HAP-1 (cell line): ENCODE measurements at regions not wholly inside any gene's neighbourhood (a gene's known extent, or its start where the extent isn't known, plus 50 kb on each side); places are given as distances from the start of the nearest gene placed in this dataset.
"Not testable (repeated sequence)": the region's sequence is repeated elsewhere in the genome, so short reads cannot be mapped to it uniquely, and the experiment has no call there.

Experiments used
- DNase-seq, 2 experiments: peaks; one replicate each; pipeline ENCODE4 v3.0.0-alpha.2; 2016 to 2020; ENCODE audit warnings: low spot score in 2 of 2
- H3K27me3 ChIP-seq: fragments of 250-450 bp; sonication (Bioruptor Pico); 2 replicates; pipeline ENCODE4 v1.5.1; 2020; ENCODE audit warnings: low read depth, mild to moderate bottlenecking, moderate library complexity
- H3K36me3 ChIP-seq: fragments of 250-450 bp; sonication (Bioruptor Pico); replicated peaks from 2 replicates; pipeline ENCODE4 v1.5.1; 2020; ENCODE audit warnings: mild to moderate bottlenecking
- H3K4me1 ChIP-seq: fragments of 250-450 bp; sonication (Bioruptor Pico); 2 replicates; pipeline ENCODE4 v1.5.1; 2020; ENCODE audit warnings: mild to moderate bottlenecking
- H3K4me3 ChIP-seq: fragments of 250-450 bp; sonication (Bioruptor Pico); 2 replicates; pipeline ENCODE4 v1.5.1; 2020; ENCODE audit warnings: mild to moderate bottlenecking, moderate library complexity
- H3K9me3 ChIP-seq: fragments of 250-450 bp; sonication (Bioruptor Pico); 2 replicates; pipeline ENCODE4 v1.5.1; 2020; ENCODE audit warnings: mild to moderate bottlenecking, moderate library complexity
- in situ Hi-C: fragments of 300-500 bp; cut with MboI; formaldehyde crosslinking; loops from 3 replicates; pipeline ENCODE4 v1.14.3; 2020; ENCODE audit warnings: low sequenced_read_pairs, inconsistent platforms, mixed read lengths

- H3K4me1 ChIP-seq: peaks cover 36% of the 10 kb centered on the region
- in situ Hi-C loops: no loop called here
These were observed 49.7 kb downstream of the SIPA1L2 start for GRCh38 chr1:232579958-232580941.

GRCh38 chr1:232579466-232579865 is 50.5 kb downstream of the SIPA1L2 start:
- no peaks in the 10 kb centered on the region for H3K36me3 ChIP-seq
- no peaks in the 10 kb centered on the region for H3K9me3 ChIP-seq
- H3K4me1 ChIP-seq: peaks cover 36% of the 10 kb centered on the region
- in situ Hi-C loops: no loop called here
- DNase-seq: no peak
- H3K4me3 ChIP-seq: no peak overlapping the region
- H3K27me3 ChIP-seq: no peaks in the 10 kb centered on the region

More at GRCh38 chr1:232579958-232580941, 49.7 kb downstream of the SIPA1L2 start:
- Histone ChIP-seq H3K4me3 (no peak overlapping the region), H3K27me3 (no peaks in the 10 kb centered on the region), H3K36me3 (no peaks in the 10 kb centered on the region), H3K9me3 (no peaks in the 10 kb centered on the region)
- peak; percentile 26 to 80 for DNase-seq

- no peak overlapping the region for H3K4me3 ChIP-seq
- peak in 1 of 2 experiments; percentile 62 for DNase-seq
- peaks cover 36% of the 10 kb centered on the region for H3K4me1 ChIP-seq
- H3K36me3 ChIP-seq: no peaks in the 10 kb centered on the region
- no peaks in the 10 kb centered on the region for H3K27me3 ChIP-seq
- in situ Hi-C loops: no loop called here
- no peaks in the 10 kb centered on the region for H3K9me3 ChIP-seq
These were observed 51.2 kb downstream of the SIPA1L2 start for GRCh38 chr1:232578651-232579195.

GRCh38 chr1:232577772-232578171 is 52.2 kb downstream of the SIPA1L2 start:
- H3K27me3 ChIP-seq: no peaks in the 10 kb centered on the region
- H3K4me1 ChIP-seq: peaks cover 36% of the 10 kb centered on the region
- no peak for DNase-seq
- no peak overlapping the region for H3K4me3 ChIP-seq
- no peaks in the 10 kb centered on the region for H3K36me3 ChIP-seq
- in situ Hi-C loops: no loop called here
- no peaks in the 10 kb centered on the region for H3K9me3 ChIP-seq

DNA sequence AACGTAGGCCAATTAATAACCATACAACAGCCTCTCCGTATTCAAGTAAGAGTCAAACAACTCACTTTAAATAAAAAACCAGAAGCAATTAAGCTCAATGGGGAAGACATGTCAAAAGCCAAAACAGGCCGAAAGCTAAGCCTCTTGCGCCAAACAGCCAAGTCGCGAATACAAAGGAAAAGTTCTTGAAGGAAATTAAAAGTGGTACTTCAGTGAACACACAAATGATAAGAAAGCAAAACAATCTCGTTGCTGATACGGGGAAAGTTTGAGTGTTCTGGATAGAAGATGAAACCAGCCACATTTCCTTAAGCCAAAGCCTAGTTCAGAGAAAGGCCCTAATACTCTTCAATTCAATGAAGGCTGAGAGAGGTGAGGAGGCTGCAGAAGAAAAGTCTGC is 53.4 kb downstream of the SIPA1L2 start:
- Histone ChIP-seq H3K4me3 (no peak overlapping the region), H3K9me3 (no peaks in the 10 kb centered on the region), H3K27me3 (no peaks in the 10 kb centered on the region), H3K36me3 (no peaks in the 10 kb centered on the region), H3K4me1 (peaks cover 36% of the 10 kb centered on the region)
- in situ Hi-C loops: no loop called here
- DNase-seq: no peak

DNA sequence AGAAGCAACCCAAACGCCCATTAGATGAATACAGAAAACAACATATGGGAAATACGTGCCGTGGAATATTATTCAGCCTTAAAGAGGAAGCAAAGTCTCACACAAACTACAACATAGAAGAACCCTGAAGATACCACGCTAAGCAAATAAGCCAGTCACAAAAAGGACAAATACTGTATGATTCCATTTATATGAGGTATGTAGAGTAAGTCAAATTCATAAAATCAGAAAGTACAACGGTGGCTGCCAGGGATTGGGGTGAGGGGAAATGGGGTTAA is 54.2 kb downstream of the SIPA1L2 start:
- no peak for DNase-seq
- Histone ChIP-seq H3K9me3 (no peaks in the 10 kb centered on the region), H3K4me3 (no peak overlapping the region), H3K4me1 (peaks cover 34% of the 10 kb centered on the region), H3K27me3 (no peaks in the 10 kb centered on the region), H3K36me3 (no peaks in the 10 kb centered on the region)
- in situ Hi-C loops: no loop called here

GRCh38 chr1:232574889-232575762 is 54.8 kb downstream of the SIPA1L2 start:
- Histone ChIP-seq H3K36me3 (no peaks in the 10 kb centered on the region), H3K27me3 (no peaks in the 10 kb centered on the region), H3K4me3 (no peak overlapping the region), H3K4me1 (peaks cover 35% of the 10 kb centered on the region), H3K9me3 (no peaks in the 10 kb centered on the region)
- no peak for DNase-seq
- in situ Hi-C loops: no loop called here

DNA sequence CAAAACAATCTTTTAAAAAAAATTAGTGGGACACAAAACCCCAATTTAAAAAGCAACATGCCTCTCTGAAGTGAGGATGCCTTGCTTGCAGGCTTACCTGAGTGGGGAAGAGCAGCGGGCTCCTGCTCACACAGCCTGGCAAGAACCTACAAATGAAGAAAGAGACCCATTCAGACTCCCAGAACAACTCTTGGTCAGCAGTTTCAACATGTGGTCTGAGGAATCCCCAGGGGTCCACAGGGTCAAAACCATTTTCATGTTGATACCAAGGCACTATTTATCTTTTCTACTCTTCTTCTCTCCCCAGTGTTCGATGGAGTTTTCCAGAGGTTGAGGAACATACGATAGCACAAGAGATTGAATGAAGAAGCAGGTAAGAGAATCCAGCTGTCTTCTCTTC is 55.9 kb downstream of the SIPA1L2 start:
- H3K9me3 ChIP-seq: no peaks in the 10 kb centered on the region
- DNase-seq: no peak
- H3K27me3 ChIP-seq: no peaks in the 10 kb centered on the region
- H3K4me3 ChIP-seq: no peak overlapping the region
- no peaks in the 10 kb centered on the region for H3K36me3 ChIP-seq
- in situ Hi-C loops: no loop called here
- H3K4me1 ChIP-seq: peaks cover 33% of the 10 kb centered on the region

GRCh38 chr1:232571523-232571922 is 58.4 kb downstream of the SIPA1L2 start:
- in situ Hi-C loops: no loop called here
- Histone ChIP-seq H3K4me3 (no peak overlapping the region), H3K27me3 (no peaks in the 10 kb centered on the region), H3K9me3 (no peaks in the 10 kb centered on the region), H3K4me1 (peaks cover 34% of the 10 kb centered on the region), H3K36me3 (no peaks in the 10 kb centered on the region)
- peak in 1 of 2 experiments; percentile 47 for DNase-seq

GRCh38 chr1:232570007-232570406 is 59.9 kb downstream of the SIPA1L2 start:
- Histone ChIP-seq H3K9me3 (no peaks in the 10 kb centered on the region), H3K27me3 (no peaks in the 10 kb centered on the region), H3K36me3 (no peaks in the 10 kb centered on the region), H3K4me3 (no peak overlapping the region), H3K4me1 (peaks cover 48% of the 10 kb centered on the region)
- in situ Hi-C loops: no loop called here
- peak in 1 of 2 experiments; percentile 65 for DNase-seq

GRCh38 chr1:232569554-232569921 is 60.4 kb downstream of the SIPA1L2 start:
- H3K36me3 ChIP-seq, H3K27me3 ChIP-seq, in situ Hi-C loops, H3K4me3 ChIP-seq, H3K9me3 ChIP-seq, DNase-seq: not testable (repeated sequence)
- peaks cover 48% of the 10 kb centered on the region for H3K4me1 ChIP-seq

DNA sequence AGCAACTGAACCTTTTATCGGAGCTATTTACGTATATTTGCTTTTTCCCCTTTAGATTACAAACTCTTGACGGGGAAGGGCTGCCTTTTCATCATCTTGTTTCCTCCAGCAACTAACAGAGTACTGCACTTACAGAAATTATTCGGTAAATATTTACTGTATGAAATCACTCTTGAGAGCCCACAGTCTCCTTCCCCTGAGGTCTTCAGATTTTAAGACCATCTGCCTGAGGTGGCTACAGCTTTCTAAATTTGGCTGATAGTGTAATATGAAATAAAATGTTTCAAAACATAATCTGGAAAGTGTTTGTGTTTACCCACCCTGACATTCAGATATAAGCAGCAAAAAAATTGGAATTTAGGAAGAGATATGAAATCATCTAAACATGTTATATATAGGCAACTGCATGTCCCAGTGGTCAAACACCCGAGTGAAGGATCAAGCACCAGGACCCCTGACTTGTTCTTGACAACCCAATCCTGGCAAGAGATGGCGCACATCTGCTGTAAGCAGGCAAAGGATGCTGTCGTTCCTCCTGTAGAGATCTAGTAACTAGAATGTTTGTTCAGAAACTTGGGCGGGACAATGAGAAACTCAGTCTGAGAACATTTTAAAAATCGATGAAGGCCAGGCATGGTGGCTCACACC is 60.9 kb downstream of the SIPA1L2 start:
- Histone ChIP-seq H3K4me3 (no peak overlapping the region), H3K4me1 (peaks cover 48% of the 10 kb centered on the region), H3K36me3 (no peaks in the 10 kb centered on the region), H3K9me3 (no peaks in the 10 kb centered on the region), H3K27me3 (no peaks in the 10 kb centered on the region)
- DNase-seq: no peak
- in situ Hi-C loops: no loop called here

GRCh38 chr1:232568331-232568852 is 61.5 kb downstream of the SIPA1L2 start:
- Histone ChIP-seq H3K4me3 (no peak overlapping the region), H3K36me3 (no peaks in the 10 kb centered on the region), H3K27me3 (no peaks in the 10 kb centered on the region), H3K4me1 (peaks cover 49% of the 10 kb centered on the region), H3K9me3 (no peaks in the 10 kb centered on the region)
- no peak for DNase-seq
- in situ Hi-C loops: no loop called here
